Neural cell (in vitro differentiated cells): ENCODE measurements at regions not wholly inside any gene's neighbourhood (a gene's known extent, or its start where the extent isn't known, plus 50 kb on each side); places are given as distances from the start of the nearest gene placed in this dataset.

Source experiments
- H2AFZ ChIP-seq: fragments of 200-600, 300-800 bp; sonication (generic), shearing (Covaris generic); 2 replicates; pipeline ENCODE4 v1.6.0; 2014; ENCODE audit warnings: low read depth, mild to moderate bottlenecking, antibody characterized with exemption, low read length, moderate library complexity
- H3F3A ChIP-seq: fragments of 200-600 bp; shearing (Covaris generic); 2 replicates; pipeline ENCODE4 v1.6.1; 2016; ENCODE audit warnings: mild to moderate bottlenecking, moderate library complexity, mixed read lengths, antibody characterized with exemption, low read length; ENCODE audit not compliant: insufficient read depth, poor library complexity, severe bottlenecking
- H3K27ac ChIP-seq: fragments of 200-600, 300-800 bp; sonication (generic), shearing (Covaris generic); 2 replicates; pipeline ENCODE4 v1.5.1; 2014; ENCODE audit warnings: mild to moderate bottlenecking, low read length, moderate library complexity
- H3K27me3 ChIP-seq: fragments of 300-800, 200-600 bp; sonication (generic), shearing (Covaris generic); 2 replicates; pipeline ENCODE4 v1.6.0; 2014; ENCODE audit warnings: mild to moderate bottlenecking, low read depth, low read length, moderate library complexity; ENCODE audit not compliant: insufficient read depth
- H3K36me3 ChIP-seq: fragments of 300-800, 200-600 bp; sonication (generic), shearing (Covaris generic); 2 replicates; pipeline ENCODE4 v1.5.1; 2014; ENCODE audit warnings: mild to moderate bottlenecking, antibody characterized with exemption, low read length, moderate library complexity; ENCODE audit not compliant: insufficient read depth
- H3K4me2 ChIP-seq: fragments of 300-800, 200-600 bp; sonication (generic), shearing (Covaris generic); 2 replicates; pipeline ENCODE4 v1.6.0; 2014; ENCODE audit warnings: mild to moderate bottlenecking, low read length
- H3K4me3 ChIP-seq: fragments of 300-800, 200-600 bp; sonication (generic), shearing (Covaris generic); 2 replicates; pipeline ENCODE4 v1.5.1; 2014; ENCODE audit warnings: mild to moderate bottlenecking, low read length, moderate library complexity
- H3K79me2 ChIP-seq: fragments of 200-600 bp; shearing (Covaris generic); replicated peaks from 2 replicates; pipeline ENCODE4 v1.6.0; 2014; ENCODE audit warnings: mild to moderate bottlenecking, low read length, moderate library complexity; ENCODE audit not compliant: insufficient read depth
- H3K9ac ChIP-seq: fragments of 300-800, 200-600 bp; sonication (generic), shearing (Covaris generic); 2 replicates; pipeline ENCODE4 v1.6.1; 2016; ENCODE audit warnings: mild to moderate bottlenecking, low read length, mixed read lengths
- H3K9me2 ChIP-seq: fragments of 200-600 bp; shearing (Covaris generic); 2 replicates; pipeline ENCODE4 v1.6.1; 2016; ENCODE audit warnings: mild to moderate bottlenecking, low read length, mixed read lengths; ENCODE audit not compliant: insufficient read depth
- H3K9me3 ChIP-seq: fragments of 200-600, 300-800 bp; sonication (generic), shearing (Covaris generic); 2 replicates; pipeline ENCODE4 v1.6.1; 2016; ENCODE audit warnings: mild to moderate bottlenecking, mixed run types, low read length, moderate library complexity, mixed read lengths
- H4K20me1 ChIP-seq: fragments of 200-600 bp; shearing (Covaris generic); 2 replicates; pipeline ENCODE4 v1.6.1; 2016; ENCODE audit warnings: mild to moderate bottlenecking, mixed run types; ENCODE audit not compliant: insufficient read depth
- EP300 ChIP-seq: fragments of 450-650 bp; conservative IDR thresholded peaks from 2 replicates; pipeline ENCODE4 v1.6.1; 2014; ENCODE audit warnings: antibody characterized with exemption, mild to moderate bottlenecking, moderate library complexity; ENCODE audit not compliant: poor library complexity, severe bottlenecking
- EZH2 ChIP-seq: fragments of 200-600, 300-800 bp; shearing (Covaris generic), sonication (generic); IDR thresholded peaks from 2 replicates; pipeline ENCODE4 v1.6.1; 2014; ENCODE audit warnings: antibody characterized with exemption, low read length, borderline replicate concordance, mild to moderate bottlenecking; ENCODE audit not compliant: insufficient read depth, poor library complexity, severe bottlenecking
- MXI1 ChIP-seq: fragments of 450-650 bp; conservative IDR thresholded peaks from 2 replicates; pipeline ENCODE4 v1.6.1; 2014; ENCODE audit warnings: antibody characterized with exemption, mild to moderate bottlenecking; ENCODE audit not compliant: poor library complexity, severe bottlenecking
- POLR2AphosphoS5 ChIP-seq: IDR thresholded peaks from 2 replicates; pipeline ENCODE4 v1.6.1; 2012
- RAD21 ChIP-seq: fragments of 450-650 bp; conservative IDR thresholded peaks from 2 replicates; pipeline ENCODE4 v1.6.1; 2014; ENCODE audit warnings: antibody characterized with exemption, mild to moderate bottlenecking, moderate library complexity
- SMC3 ChIP-seq: fragments of 450-650 bp; conservative IDR thresholded peaks from 2 replicates; pipeline ENCODE4 v1.6.1; 2014; ENCODE audit warnings: antibody characterized with exemption, mild to moderate bottlenecking, moderate library complexity; ENCODE audit not compliant: poor library complexity
- TAF1 ChIP-seq: IDR thresholded peaks from 2 replicates; pipeline ENCODE4 v1.6.1; 2012; ENCODE audit warnings: low read depth
- TF ChIP-seq, protein P1 (sequence below): IDR thresholded peaks from 2 replicates; pipeline ENCODE4 v1.6.1; 2012; ENCODE audit warnings: borderline replicate concordance
- TF ChIP-seq, protein P2 (sequence below): fragments of 450-650 bp; IDR thresholded peaks from 2 replicates; pipeline ENCODE4 v1.5.1; 2014; ENCODE audit warnings: antibody characterized with exemption, mild to moderate bottlenecking, moderate library complexity; ENCODE audit not compliant: poor library complexity, severe bottlenecking

DNA sequence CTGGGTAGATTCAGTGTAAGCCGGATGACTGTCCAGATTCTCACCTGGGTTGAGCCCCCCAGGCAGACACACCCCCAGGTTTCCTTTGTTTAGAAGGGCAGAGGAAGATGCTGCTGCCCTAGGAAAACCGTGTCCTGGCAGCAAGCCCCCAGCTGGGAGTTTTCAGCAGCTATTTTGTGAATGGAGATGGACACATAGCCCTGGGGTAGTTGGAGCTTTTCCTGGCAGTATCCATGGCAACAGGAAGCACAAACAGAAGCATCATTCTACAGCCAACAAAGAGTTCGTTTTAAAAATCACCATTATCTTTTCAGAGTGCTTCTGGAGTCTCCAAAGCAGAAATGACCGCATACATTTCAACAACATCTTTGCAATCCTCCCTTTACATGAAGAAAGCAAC is 245.5 kb downstream of the BRD1 start:
- Histone ChIP-seq H3K4me2 (no peak overlapping the region), H3K27ac (peak overlapping the region; percentile 55), H3K4me3 (peak overlapping the region; percentile 17), H3F3A (no peaks in the 10 kb centered on the region), H3K27me3 (no peaks in the 10 kb centered on the region), H4K20me1 (no peaks in the 10 kb centered on the region), H3K9me2 (no peaks in the 10 kb centered on the region), H3K79me2 (no peaks in the 10 kb centered on the region), H2AFZ (no peak overlapping the region), H3K36me3 (no peaks in the 10 kb centered on the region), H3K9ac (no peak overlapping the region), H3K9me3 (no peaks in the 10 kb centered on the region)
- TF ChIP-seq, protein P1, sequence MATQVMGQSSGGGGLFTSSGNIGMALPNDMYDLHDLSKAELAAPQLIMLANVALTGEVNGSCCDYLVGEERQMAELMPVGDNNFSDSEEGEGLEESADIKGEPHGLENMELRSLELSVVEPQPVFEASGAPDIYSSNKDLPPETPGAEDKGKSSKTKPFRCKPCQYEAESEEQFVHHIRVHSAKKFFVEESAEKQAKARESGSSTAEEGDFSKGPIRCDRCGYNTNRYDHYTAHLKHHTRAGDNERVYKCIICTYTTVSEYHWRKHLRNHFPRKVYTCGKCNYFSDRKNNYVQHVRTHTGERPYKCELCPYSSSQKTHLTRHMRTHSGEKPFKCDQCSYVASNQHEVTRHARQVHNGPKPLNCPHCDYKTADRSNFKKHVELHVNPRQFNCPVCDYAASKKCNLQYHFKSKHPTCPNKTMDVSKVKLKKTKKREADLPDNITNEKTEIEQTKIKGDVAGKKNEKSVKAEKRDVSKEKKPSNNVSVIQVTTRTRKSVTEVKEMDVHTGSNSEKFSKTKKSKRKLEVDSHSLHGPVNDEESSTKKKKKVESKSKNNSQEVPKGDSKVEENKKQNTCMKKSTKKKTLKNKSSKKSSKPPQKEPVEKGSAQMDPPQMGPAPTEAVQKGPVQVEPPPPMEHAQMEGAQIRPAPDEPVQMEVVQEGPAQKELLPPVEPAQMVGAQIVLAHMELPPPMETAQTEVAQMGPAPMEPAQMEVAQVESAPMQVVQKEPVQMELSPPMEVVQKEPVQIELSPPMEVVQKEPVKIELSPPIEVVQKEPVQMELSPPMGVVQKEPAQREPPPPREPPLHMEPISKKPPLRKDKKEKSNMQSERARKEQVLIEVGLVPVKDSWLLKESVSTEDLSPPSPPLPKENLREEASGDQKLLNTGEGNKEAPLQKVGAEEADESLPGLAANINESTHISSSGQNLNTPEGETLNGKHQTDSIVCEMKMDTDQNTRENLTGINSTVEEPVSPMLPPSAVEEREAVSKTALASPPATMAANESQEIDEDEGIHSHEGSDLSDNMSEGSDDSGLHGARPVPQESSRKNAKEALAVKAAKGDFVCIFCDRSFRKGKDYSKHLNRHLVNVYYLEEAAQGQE = no peak
- TF ChIP-seq MXI1 (no peak), TAF1 (no peak), RAD21 (no peak), EZH2 (no peak), POLR2AphosphoS5 (no peak), EP300 (no peak), SMC3 (no peak)
- TF ChIP-seq, protein P2, sequence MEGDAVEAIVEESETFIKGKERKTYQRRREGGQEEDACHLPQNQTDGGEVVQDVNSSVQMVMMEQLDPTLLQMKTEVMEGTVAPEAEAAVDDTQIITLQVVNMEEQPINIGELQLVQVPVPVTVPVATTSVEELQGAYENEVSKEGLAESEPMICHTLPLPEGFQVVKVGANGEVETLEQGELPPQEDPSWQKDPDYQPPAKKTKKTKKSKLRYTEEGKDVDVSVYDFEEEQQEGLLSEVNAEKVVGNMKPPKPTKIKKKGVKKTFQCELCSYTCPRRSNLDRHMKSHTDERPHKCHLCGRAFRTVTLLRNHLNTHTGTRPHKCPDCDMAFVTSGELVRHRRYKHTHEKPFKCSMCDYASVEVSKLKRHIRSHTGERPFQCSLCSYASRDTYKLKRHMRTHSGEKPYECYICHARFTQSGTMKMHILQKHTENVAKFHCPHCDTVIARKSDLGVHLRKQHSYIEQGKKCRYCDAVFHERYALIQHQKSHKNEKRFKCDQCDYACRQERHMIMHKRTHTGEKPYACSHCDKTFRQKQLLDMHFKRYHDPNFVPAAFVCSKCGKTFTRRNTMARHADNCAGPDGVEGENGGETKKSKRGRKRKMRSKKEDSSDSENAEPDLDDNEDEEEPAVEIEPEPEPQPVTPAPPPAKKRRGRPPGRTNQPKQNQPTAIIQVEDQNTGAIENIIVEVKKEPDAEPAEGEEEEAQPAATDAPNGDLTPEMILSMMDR = no peak

DNA sequence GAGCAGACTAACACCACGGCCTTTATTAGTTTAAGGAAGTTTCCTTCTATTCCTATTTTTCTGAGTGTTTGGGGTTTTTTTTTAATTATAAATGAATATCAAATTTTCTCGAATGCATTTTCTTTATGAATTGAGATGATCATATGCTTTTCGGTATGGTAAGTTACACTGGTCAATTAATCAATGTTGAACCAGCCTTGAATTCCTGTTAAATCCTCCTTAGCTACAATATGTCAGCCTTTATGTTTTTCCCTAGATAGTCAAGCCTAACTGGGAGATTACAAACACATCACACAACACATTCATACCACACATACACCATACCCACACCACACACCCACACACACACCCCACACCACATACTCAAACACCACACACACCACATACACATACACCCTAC is 247.6 kb downstream of the BRD1 start:
- no peak overlapping the region for H3K27ac ChIP-seq
- H3K9me3 ChIP-seq = no peaks in the 10 kb centered on the region
- no peak overlapping the region for H3K9ac ChIP-seq
- no peak overlapping the region for H2AFZ ChIP-seq
- H3K4me2 ChIP-seq = no peak overlapping the region
- no peaks in the 10 kb centered on the region for H3K9me2 ChIP-seq
- no peaks in the 10 kb centered on the region for H3K27me3 ChIP-seq
- H3K79me2 ChIP-seq = no peaks in the 10 kb centered on the region
- no peaks in the 10 kb centered on the region for H3F3A ChIP-seq
- no peak overlapping the region for H3K4me3 ChIP-seq
- H4K20me1 ChIP-seq = no peaks in the 10 kb centered on the region
- no peak for TF ChIP-seq MXI1
- TF ChIP-seq RAD21 = no peak
- no peak for TF ChIP-seq POLR2AphosphoS5
- TF ChIP-seq TAF1 = no peak
- no peak for TF ChIP-seq EZH2
- no peak for TF ChIP-seq SMC3
- TF ChIP-seq EP300 = no peak
- TF ChIP-seq, protein P1 = no peak
- TF ChIP-seq, protein P2 = no peak
- H3K36me3 ChIP-seq = no peaks in the 10 kb centered on the region
